HEK293T (cell line): ENCODE measurements at regions not wholly inside any gene's neighbourhood (a gene's known extent, or its start where the extent isn't known, plus 50 kb on each side); places are given as distances from the start of the nearest gene placed in this dataset.
"Not testable (repeated sequence)": the region's sequence is repeated elsewhere in the genome, so short reads cannot be mapped to it uniquely, and the experiment has no call there.

Source experiments
- ARNT ChIP-seq: fragments of 450-650 bp; IDR thresholded peaks from 2 replicates; pipeline ENCODE4 v1.6.1; 2017; ENCODE audit warnings: mild to moderate bottlenecking
- BHLHE40 ChIP-seq: fragments of 450-650 bp; IDR thresholded peaks from 2 replicates; pipeline ENCODE4 v1.6.1; 2016; ENCODE audit warnings: mild to moderate bottlenecking, moderate library complexity, borderline replicate concordance
- FOXA1 ChIP-seq: fragments of 450-650 bp; IDR thresholded peaks from 2 replicates; pipeline ENCODE4 v1.6.1; 2016; ENCODE audit warnings: mild to moderate bottlenecking
- FOXK2 ChIP-seq: fragments of 450-650 bp; IDR thresholded peaks from 2 replicates; pipeline ENCODE4 v1.6.1; 2016; ENCODE audit warnings: mild to moderate bottlenecking
- NFRKB ChIP-seq: fragments of 450-650 bp; IDR thresholded peaks from 2 replicates; pipeline ENCODE4 v1.6.1; 2016; ENCODE audit warnings: mild to moderate bottlenecking, moderate library complexity
- SP1 ChIP-seq: fragments of 450-650 bp; IDR thresholded peaks from 2 replicates; pipeline ENCODE4 v1.6.1; 2017
- TARDBP ChIP-seq: fragments of 450-650 bp; IDR thresholded peaks from 2 replicates; pipeline ENCODE4 v1.6.1; 2016
- ZNF384 ChIP-seq: fragments of 450-650 bp; IDR thresholded peaks from 2 replicates; pipeline ENCODE4 v1.6.1; 2016
- TF ChIP-seq, protein P1 (sequence below): fragments of 450-650 bp; IDR thresholded peaks from 2 replicates; pipeline ENCODE4 v1.6.1; 2016

DNA sequence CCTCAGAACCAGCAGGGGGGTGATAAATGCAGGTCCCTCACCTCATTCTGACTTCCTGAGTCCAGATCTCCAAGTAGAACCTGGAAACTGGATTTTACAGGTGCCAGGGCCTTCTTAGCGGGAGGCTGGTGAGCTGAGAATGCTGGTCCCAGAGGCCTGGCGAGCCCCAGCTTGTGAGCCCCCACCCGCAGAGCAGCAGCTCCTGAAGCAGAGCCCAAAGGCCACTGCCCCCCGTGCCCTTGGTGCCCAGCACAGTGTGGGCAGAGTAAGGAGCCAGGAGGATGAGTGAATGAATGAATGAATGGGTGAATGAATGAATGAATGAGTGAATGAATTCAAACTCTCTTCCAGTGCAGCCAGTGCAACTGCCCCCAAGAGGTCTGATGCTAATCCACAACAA is 142.4 kb upstream of the FOXD4L5 start:
- TF ChIP-seq ZNF384, FOXA1, ARNT, FOXK2, NFRKB, TARDBP, BHLHE40, SP1: not testable (repeated sequence)
- TF ChIP-seq, protein P1, sequence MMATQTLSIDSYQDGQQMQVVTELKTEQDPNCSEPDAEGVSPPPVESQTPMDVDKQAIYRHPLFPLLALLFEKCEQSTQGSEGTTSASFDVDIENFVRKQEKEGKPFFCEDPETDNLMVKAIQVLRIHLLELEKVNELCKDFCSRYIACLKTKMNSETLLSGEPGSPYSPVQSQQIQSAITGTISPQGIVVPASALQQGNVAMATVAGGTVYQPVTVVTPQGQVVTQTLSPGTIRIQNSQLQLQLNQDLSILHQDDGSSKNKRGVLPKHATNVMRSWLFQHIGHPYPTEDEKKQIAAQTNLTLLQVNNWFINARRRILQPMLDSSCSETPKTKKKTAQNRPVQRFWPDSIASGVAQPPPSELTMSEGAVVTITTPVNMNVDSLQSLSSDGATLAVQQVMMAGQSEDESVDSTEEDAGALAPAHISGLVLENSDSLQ, result not testable (repeated sequence)
